Umbilical cord (tissue), 1 donor: ENCODE measurements at regions not wholly inside any gene's neighbourhood (a gene's known extent, or its start where the extent isn't known, plus 50 kb on each side); places are given as distances from the start of the nearest gene placed in this dataset.
A peak's percentile ranks its signal among the peaks of the same experiment; 100 is the strongest.
"Not testable (repeated sequence)": the region's sequence is repeated elsewhere in the genome, so short reads cannot be mapped to it uniquely, and the experiment has no call there.

ENCODE experiments used
- DNase-seq: peaks from one replicate; pipeline ENCODE4 v3.0.0-alpha.2; 2015; ENCODE audit warnings: low spot score

DNA sequence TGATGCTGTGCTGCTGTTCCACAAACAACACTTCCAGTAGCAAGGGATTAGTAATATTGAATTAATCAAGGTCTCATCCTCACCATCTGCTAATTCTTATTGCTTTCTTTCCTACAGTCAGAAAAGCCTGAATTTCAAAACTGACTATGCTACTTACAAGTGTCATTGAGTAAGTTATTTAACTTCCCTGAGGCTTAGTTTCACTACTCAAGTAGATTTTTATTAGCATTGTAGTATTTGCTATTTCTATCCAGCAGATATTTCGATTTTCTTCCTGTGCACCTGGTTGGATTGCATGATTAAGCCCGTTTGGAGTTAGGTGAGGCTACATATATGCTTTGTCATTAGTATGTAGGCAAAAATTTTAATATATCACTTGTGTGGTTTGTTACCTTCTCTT, 591.5 kb downstream of the TRHDE start:
- DNase-seq: no peak

DNA sequence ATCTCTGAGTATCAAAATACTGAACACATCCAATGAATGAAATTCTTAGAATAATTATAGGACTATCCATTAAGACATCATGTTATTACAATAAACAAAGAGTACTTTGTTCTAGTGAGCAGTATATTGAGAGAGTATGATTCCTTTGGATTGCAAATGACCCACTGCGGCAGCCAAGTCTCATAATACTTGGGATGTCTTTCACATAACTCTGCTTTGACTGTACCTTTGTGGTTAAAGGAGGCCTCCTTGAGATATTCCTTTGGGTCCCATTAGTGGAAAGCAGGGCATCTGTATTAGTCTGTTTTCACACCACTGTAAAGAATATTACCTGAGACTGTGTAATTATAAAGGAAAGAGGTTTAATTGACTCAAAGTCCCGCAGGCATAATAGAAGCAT, 593.8 kb downstream of the TRHDE start:
- no peak for DNase-seq

DNA sequence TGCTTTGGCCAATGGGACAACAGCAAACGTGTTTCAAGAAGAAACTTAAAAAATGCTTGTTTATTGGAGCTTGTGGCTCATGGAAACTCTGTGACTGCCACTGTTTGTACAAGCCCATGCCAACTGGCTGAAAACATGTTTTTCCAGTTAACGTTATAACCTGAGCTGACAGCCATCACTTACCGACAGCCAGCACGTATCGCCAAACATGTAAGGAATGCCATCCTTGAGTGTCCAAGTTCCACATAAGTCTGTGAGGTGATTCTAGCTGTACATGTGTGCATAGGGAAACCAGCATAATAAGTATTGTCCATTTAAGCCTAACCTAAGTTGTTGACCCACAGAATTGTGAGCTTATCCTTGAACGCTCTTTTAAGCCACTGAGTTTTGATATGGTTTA, 596.9 kb downstream of the TRHDE start:
- DNase-seq: no peak

DNA sequence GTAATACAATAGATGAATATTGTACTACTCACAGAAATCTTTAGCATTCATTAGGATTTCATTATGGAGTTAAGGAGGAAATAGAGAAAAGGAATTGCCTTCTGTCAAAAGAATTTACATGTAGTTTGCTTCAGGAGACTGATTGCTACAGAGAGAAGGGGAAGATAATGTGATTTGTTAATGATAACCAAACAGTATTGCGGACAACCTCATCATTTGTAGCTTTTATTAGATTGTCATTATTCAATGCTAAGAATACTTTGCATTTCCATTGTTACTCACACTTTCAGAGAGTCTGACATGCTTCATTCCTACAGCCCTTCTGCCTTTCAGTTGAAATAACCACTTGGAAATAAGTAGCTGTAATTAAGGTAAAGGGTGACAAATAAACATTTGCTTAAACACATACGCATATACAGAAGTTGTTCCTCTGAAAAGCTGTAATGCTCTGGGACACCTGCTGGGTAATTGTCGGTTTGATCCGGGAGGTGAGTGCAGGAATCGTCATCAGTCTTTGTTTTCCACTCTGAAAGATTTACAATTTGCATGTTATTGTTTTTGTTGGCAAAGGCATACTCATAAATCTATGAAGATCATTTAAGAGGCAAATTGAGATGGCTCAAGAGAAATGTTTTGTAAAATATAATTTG, 600.2 kb downstream of the TRHDE start:
- no peak for DNase-seq

DNA sequence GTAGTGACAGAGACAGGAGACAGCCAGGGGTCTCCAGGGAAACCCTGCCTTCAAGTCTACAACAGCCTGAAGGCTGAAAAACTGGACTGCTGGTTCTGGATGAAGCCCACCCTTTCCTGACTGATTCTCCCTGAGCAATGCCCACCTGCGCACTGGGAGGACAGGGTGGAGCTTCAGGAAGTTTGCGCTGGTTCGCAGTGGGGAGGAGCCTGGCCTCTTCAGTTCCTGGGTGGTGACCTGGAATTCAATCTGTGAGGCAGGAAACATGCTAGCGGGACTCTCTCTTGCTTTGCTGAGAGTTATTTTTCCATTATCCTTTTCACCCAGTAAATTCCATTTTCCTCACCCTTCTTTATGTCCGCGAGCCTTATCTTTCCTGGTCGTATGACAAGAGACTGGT, 600.8 kb downstream of the TRHDE start:
- DNase-seq: no peak

DNA sequence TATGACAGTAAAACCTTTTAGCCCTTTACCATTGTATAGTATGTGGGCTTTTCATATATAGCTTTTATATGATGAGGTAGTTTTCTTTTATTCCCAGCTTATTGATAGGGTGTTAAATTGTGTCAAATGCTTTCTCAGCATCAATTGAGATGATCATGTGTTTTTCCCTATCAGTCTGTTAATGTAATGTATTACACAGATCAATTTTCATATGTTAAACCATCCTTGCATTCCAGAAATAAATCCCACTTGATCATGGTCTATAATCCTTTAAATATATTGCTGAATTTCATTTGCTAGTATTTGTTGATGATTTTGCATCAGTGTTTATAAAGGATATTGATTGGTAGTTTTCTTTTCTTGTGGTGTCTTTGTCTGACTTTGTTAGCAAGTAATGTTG, 603.9 kb downstream of the TRHDE start:
- no peak for DNase-seq

DNA sequence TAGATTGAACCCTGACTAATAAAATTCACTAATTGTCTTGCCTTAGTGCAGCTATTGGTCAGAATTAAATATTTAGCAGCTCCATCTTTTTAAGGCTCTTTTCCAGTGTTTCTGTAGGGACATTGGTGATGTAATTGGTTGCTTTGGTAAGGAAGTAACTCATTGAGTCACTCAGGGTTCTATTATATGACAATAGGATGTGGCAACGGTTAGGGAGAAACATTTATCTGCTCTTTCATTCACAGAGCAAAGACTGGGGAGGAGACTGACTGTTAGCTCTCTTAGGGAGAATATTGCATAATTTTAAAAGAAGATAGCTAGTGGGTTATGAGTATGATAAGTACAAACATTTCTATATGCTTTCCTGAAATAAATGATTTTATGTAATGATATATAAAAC, 616.5 kb downstream of the TRHDE start:
- no peak for DNase-seq

DNA sequence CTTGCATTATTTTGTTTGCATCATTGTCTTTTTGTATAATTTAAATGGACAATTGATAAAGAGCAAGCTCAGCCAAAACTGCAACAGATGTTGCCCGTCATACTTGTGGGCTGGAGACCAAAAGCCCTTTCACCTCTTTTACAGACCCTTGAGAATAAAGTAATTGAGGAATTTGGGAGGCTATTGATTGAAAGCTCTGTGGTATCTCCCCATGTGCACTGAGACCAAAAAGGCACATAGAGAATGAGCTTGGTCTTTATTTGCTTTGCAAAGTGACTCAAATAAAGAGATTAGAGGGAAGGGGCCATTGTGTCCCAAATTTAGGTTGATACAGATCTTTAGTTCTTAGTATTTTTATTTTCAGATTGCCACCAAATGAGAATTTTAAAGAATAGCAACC, 617.6 kb downstream of the TRHDE start:
- no peak for DNase-seq

DNA sequence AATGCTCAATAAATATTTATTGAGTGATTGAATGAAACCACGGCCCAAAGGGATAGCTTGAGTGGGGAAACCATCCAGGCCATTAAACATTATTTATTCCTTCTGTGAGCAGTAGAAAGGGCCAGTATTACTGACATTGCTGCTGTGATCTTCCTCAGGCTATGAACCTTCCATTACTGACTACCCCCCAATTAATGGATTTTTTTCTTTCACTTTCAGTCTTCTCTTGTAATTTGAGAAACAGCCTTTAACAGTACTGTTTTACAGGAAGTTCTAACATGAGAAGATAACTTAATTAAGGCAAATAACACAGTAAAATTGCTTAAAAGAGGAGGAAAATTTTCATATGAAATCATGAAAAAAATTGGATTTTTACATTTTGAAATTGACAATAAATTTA, 629.5 kb downstream of the TRHDE start:
- no peak for DNase-seq

DNA sequence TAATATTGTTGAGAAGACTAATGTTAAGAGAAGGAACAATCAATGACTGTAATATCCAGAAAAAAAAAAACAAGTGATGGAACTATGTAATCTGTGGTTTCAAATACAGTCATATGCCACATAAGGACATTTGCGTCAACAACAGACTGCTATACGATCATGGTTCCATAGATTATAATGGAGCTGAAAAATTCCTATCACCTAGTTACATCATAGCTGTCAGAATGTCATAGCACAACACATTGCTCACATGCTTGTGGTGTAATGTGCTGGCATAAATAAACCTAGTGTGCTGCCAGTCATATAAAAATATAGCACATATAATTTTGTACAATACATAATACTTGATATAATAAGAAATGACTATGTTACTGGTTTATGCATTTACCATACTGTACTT, 653.5 kb downstream of the TRHDE start:
- no peak for DNase-seq

DNA sequence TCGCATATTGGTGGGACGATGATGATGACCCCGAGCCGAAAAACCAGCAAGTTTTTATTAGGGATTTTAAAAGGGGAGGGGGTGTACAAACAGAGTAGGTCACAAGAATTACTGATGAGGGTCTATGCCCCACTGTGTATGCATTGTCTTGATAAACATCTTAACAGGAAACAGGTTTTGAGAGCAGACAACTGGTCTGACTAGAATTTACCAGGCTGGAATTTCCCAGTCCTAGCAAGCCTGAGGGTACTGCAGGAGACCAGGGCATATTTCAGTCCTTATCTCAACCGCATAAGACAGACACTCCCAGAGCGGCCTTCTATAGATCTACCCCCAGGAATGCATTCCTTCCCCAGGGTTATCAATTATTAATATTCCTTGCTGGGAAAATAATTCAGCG, 659.7 kb downstream of the TRHDE start:
- not testable (repeated sequence) for DNase-seq

DNA sequence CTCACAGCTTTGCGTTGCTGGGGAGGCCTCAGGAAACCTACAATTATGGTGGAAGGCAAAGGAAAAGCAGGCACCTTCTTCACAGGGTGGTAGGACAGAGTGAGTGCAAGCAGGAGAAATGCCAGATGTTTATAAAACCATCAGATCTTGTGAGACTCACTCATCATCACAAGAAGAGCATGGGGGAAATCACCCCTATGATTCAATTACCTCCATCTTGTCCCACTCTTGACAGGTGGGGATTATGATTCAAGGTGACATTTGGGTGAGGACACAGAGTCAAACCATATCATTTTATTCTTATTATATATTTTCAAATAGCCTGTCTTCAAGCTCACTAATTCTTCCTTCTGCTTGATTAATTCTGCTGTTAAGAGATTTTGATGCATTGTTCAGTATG, 665.3 kb downstream of the TRHDE start:
- no peak for DNase-seq

DNA sequence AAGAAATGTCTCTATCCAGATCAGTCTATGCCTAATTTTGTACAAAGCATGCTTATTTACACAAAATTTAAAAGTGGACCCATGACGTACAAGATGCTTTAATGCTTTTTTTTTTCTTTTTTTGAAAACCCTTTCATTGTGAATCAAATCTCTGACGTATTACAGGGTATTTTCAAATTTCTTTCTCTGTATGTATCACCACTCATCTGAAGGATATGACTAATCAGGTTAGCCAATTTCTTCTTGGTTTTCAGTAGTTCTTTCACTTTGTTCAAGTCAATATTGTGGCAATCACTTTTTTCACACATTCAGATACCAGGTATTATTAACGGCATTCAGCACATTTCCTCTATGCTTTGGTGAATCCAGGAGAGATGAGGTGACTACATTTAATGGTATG, 685.3 kb downstream of the TRHDE start:
- no peak for DNase-seq

DNA sequence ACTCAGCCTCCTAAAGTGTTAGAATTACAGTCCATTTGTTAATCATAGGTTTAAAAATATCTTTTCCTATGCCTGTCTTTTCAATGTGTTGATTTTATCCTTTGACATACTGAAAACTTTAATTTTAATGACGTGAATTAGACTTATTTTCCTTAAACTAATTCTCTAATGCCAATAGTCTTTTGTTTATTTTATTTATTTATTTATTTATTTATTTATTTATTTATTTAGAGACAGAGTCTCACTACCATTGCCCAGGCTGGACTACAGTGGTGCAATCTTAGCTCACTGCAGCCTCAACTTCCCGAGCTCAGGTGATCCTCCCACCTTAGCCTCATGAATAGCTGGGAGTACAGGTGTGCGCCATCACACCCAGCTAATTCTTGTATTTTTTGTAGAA, 694.5 kb downstream of the TRHDE start:
- no peak for DNase-seq

DNA sequence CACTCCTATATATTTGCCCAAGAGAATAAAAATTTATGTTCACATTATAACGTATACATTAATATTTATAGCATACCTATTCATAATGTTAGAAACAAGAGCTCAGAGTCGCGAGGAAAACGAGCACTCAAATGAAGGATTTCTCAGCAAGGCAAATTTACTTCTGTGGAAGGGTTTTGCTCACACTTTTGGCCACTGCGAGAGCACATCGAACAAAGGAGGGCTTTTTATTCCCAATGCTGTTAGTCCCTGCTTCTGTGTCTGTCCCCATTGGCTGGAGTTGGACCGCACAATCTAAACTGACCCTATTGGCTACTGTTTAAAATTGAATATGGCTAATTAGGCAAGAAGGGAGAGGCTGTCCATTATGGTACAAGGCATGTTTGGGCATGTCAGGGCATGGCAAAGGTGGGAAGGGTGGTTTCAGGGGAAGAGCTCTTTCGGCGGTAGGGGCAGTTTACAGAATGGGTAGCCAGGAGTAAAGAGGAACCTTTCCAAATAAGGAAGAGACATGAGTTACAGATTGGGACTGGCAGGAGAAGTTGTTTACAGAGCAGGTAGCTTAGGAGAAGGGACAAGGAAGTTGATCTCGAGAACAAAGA, 702.9 kb downstream of the TRHDE start:
- no peak for DNase-seq

DNA sequence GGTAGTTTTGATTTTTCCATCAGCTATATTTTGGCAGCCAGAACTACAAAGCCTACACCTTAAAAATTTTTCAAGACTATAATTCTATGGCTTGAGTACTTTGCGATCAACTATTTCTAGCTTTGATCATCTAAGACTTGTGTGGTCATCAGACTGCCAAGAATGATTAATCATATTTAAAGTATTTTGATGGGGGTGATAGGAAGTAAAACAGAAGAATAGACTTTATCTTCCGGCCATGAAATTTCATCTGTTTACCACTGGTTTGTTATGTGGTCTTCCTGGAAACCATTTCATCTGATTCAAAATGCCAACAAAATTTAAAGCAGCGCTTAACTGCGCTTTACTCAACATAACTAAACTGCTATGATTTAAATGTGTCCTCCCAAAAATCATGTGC, 706.8 kb downstream of the TRHDE start:
- DNase-seq: no peak

DNA sequence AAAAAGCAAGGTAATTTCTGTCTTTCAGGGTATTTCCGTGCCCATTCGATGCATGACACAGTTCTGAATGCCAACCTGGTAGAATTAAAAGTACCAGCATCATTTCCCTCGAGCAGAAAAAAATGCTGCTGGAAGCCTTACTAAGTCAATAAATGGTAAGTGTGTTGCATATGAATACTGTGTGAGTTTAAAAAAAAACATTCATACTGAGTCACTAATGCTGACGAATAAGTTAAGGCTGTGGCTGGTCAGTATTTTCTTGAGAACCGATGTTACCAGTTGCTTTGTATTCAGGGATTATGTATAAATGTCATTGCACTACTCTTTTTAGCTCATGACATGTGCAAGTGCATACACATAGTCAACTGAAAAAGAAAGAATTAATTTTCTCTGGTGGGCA, 710.2 kb downstream of the TRHDE start:
- DNase-seq: no peak

DNA sequence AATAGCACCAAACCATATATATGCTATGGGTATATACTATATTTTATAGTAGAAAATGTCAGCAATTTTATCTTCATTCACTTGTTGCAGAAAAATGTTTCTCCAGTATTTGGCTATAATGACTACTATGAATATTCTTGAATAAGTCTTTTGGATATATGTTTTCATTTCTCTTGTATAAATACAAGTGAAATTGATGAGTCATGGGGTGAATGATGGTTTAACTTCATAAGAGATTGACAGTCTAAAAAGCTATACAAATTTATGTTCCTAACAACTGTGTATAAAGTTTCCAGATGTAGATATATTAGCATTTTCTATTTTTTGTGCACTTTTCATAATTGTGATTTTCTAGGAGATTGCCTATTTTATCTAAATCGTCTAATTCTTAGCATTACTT, 714.8 kb downstream of the TRHDE start:
- no peak for DNase-seq

DNA sequence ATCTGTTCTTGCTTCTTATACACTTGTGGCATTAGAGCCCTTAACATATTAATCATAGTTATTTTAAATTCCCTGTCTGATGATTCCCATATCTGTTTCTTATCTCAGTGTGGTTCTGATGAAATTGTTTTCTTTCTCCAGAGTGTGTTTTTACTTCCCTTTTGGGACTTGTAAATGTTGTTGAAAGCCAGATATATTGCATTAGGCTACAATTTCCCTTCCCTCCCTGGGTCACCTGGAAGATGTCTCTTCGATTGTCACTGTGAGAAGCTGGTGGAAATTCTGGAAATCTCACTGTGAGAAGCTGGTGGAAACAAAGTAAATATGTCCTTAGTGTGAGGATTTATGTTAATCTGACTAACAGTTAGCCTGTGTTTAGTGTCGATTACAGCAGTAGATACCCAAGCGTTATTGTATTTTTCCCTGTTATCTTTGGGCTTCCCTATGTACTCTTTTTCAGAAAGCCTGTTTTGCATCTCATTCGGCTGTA, 717.3 kb downstream of the TRHDE start:
- peak; percentile 55 for DNase-seq

DNA sequence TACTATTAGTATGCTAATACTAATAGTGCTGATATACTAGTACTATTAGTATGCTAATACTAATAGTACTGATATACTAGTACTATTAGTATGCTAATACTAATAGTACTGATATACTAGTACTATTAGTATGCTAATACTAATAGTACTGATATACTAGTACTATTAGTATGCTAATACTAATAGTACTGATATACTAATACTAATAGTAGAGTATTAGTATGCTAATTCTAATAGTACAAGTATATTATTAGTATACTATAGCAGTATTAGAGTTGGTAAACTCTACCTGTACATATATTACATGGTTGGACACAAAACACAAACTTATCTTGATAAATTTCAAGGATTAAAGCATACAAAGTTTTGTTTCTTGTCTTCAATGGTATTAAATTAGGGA, 722.9 kb downstream of the TRHDE start:
- not testable (repeated sequence) for DNase-seq

DNA sequence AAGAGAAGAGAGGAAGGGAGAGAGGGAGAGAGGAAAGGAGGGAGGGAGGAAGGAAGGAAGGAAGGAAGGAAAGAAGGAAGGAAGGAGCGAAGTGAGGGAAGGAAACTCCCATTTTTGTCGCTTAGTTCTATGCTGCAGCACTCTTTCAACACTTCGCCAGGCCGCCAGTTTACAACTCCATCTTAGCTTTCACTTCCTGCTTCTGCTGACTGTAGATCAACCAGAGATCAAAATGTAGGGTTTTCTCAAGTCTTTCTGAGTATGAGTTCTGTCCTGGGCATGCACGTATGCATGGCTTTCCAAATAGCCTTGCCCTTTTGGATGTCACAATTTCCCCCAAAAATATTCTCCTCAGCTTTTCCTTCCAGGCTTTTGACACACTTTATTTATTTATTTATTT, 723.4 kb downstream of the TRHDE start:
- DNase-seq: no peak

DNA sequence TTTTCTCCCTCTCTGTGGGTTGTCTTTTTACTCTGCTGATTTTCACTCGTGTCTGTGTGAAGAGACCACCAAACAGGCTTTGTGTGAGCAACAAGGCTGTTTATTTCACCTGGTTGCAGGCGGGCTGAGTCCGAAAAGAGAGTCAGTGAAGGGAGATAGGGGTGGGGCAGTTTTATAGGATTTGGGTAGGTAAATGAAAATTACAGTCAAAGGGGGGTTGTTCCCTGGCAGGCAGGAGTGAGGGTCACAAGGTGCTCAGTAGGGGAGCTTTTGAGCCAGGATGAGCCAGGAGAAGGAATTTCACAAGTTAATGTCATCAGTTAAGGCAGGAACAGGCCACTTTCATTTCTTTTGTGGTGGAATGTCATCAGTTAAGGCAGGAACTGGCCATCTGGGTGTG, 729.6 kb downstream of the TRHDE start:
- not testable (repeated sequence) for DNase-seq

DNA sequence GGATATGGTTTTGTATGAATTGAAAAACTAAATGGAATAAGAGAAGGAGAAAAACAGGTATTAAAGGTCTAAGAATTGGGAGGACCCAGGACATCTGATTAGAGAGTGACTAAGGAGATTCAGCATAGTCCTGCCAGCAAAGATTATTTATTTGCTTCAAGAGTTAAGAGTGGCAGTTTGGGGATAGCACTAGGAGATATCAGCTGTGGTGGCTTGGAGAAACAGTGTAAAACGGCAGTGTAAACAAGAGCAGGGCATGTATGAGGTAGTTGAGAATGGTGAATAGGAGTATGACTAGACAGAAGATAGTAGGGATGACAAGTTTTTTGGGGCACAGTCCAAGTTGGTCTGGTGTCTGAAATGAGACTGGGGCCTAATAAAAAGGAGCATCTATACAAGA, 730.3 kb downstream of the TRHDE start:
- not testable (repeated sequence) for DNase-seq
